Upper lobe of left lung (tissue), 6 donors: ENCODE measurements at regions not wholly inside any gene's neighbourhood (a gene's known extent, or its start where the extent isn't known, plus 50 kb on each side); places are given as distances from the start of the nearest gene placed in this dataset.

Experiments used
- ATAC-seq, 2 donors: fragments of 200-7000 bp; cut with Tn5 transposase; one replicate each; pipeline ENCODE4 v1.9.1; 2022; ENCODE audit warnings: mild to moderate bottlenecking in 2 of 2, moderate library complexity in 2 of 2; ENCODE audit not compliant: low FRiP score in 2 of 2
- DNase-seq, 2 donors: peaks; one replicate each; pipeline ENCODE4 v3.0.0-alpha.2; 2019 to 2020
- H3K27ac ChIP-seq, 4 donors: fragments of 200-600 bp; sonication (generic); one replicate each; pipeline ENCODE4 v1.5.1; 2016 to 2019
- H3K27me3 ChIP-seq, 4 donors: fragments of 200-600 bp; sonication (generic); one replicate each; pipeline ENCODE4 v1.5.1; 2017 to 2019
- H3K36me3 ChIP-seq, 4 donors: fragments of 200-600 bp; sonication (generic); one replicate each; pipeline ENCODE4 v1.5.1; 2016 to 2019
- H3K4me1 ChIP-seq, 4 donors: fragments of 200-600 bp; sonication (generic); one replicate each; pipeline ENCODE4 v1.5.1; 2018 to 2019
- H3K4me3 ChIP-seq, 4 donors: fragments of 200-600 bp; sonication (generic); one replicate each; pipeline ENCODE4 v1.5.1; 2017 to 2019; ENCODE audit warnings: mild to moderate bottlenecking in 2 of 4, moderate library complexity in 1 of 4
- H3K9me3 ChIP-seq, 4 donors: fragments of 200-600 bp; sonication (generic); one replicate each; pipeline ENCODE4 v1.5.1; 2018 to 2019
- CTCF ChIP-seq, 6 experiments: fragments of 450-650 bp in 4 of 6; fragments of 200-600 bp in 2 of 6; sonication (generic) in 2 of 6; IDR thresholded peaks; one replicate each; pipeline ENCODE4 v1.5.1; 2016 to 2019; ENCODE audit warnings: antibody characterized with exemption in 6 of 6
- EP300 ChIP-seq, 4 donors: sonication (generic); formaldehyde crosslinking; IDR thresholded peaks; one replicate each; pipeline ENCODE4 v1.5.1; 2017; ENCODE audit warnings: antibody characterized with exemption in 4 of 4, control low read depth in 2 of 4
- POLR2A ChIP-seq, 4 donors: fragments of 450-650 bp; IDR thresholded peaks; one replicate each; pipeline ENCODE4 v1.5.1; 2016 to 2017; ENCODE audit warnings: antibody characterized with exemption in 4 of 4, mild to moderate bottlenecking in 2 of 4
- POLR2AphosphoS5 ChIP-seq, 2 donors: sonication (generic); formaldehyde crosslinking; IDR thresholded peaks; one replicate each; pipeline ENCODE4 v1.5.1; 2017; ENCODE audit warnings: antibody characterized with exemption in 2 of 2
- WGBS, 2 donors: methylation state at CpG; one replicate each; pipeline ENCODE4 v1.1.5; 2017 to 2018; 5-methylcytosine and 5-hydroxymethylcytosine counted together
- donor health status: DM: no; HTN: no; CAD: no; lungs with moderate emphysema.
- donor health status: DM: no; HTN: yes; CAD: no; lungs with severe emphysema.

- no peaks in the 10 kb centered on the region for H3K4me1 ChIP-seq
- H3K9me3 ChIP-seq: no peaks in the 10 kb centered on the region
- no peaks in the 10 kb centered on the region for H3K36me3 ChIP-seq
- no peak for DNase-seq
- H3K4me3 ChIP-seq: no peak overlapping the region
- H3K27me3 ChIP-seq: no peaks in the 10 kb centered on the region
- TF ChIP-seq CTCF (IDR thresholded peaks at IDR 0.05): no peak
- no peak for TF ChIP-seq POLR2A (IDR thresholded peaks at IDR 0.05)
- no peak for TF ChIP-seq EP300 (IDR thresholded peaks at IDR 0.05)
- no peak for TF ChIP-seq POLR2AphosphoS5 (IDR thresholded peaks at IDR 0.05)
- no peak overlapping the region for H3K27ac ChIP-seq
- ATAC-seq: no peak
Observed at GRCh38 chr17:12575641-12576040, 90.0 kb upstream of the MYOCD start.

- H3K4me1 ChIP-seq: no peaks in the 10 kb centered on the region
- no peaks in the 10 kb centered on the region for H3K27me3 ChIP-seq
- TF ChIP-seq POLR2AphosphoS5 (IDR thresholded peaks at IDR 0.05): no peak
- TF ChIP-seq CTCF (IDR thresholded peaks at IDR 0.05): no peak
- TF ChIP-seq POLR2A (IDR thresholded peaks at IDR 0.05): no peak
- no peak for TF ChIP-seq EP300 (IDR thresholded peaks at IDR 0.05)
- no peaks in the 10 kb centered on the region for H3K9me3 ChIP-seq
- ATAC-seq (no peak), DNase-seq (no peak)
- H3K27ac ChIP-seq: no peak overlapping the region
- H3K36me3 ChIP-seq: no peaks in the 10 kb centered on the region
- no peak overlapping the region for H3K4me3 ChIP-seq
- 61% methylated on average over 5 of the region's 5 CpGs for WGBS, 2 donors
Observed at GRCh38 chr17:12579288-12579687, 86.4 kb upstream of the MYOCD start.

GRCh38 chr17:12580640-12581039, 85.0 kb upstream of the MYOCD start:
- Histone ChIP-seq H3K36me3 (no peaks in the 10 kb centered on the region), H3K4me1 (no peaks in the 10 kb centered on the region), H3K4me3 (no peak overlapping the region), H3K27me3 (no peaks in the 10 kb centered on the region), H3K9me3 (no peaks in the 10 kb centered on the region), H3K27ac (no peak overlapping the region)
- DNase-seq (no peak), ATAC-seq (no peak)
- TF ChIP-seq POLR2AphosphoS5 (IDR thresholded peaks at IDR 0.05): no peak
- TF ChIP-seq EP300 (IDR thresholded peaks at IDR 0.05): no peak
- no peak for TF ChIP-seq POLR2A (IDR thresholded peaks at IDR 0.05)
- TF ChIP-seq CTCF (IDR thresholded peaks at IDR 0.05): no peak
- 21 to 34% methylated on average over 6 of the region's 6 CpGs for WGBS, 2 donors

- Histone ChIP-seq H3K4me1 (no peaks in the 10 kb centered on the region), H3K9me3 (no peaks in the 10 kb centered on the region), H3K27me3 (no peaks in the 10 kb centered on the region), H3K36me3 (no peaks in the 10 kb centered on the region), H3K4me3 (no peak overlapping the region), H3K27ac (no peak overlapping the region)
- ATAC-seq (no peak), DNase-seq (no peak)
- 57 to 72% methylated on average over 7 of the region's 7 CpGs for WGBS, 2 donors
- no peak for TF ChIP-seq POLR2A (IDR thresholded peaks at IDR 0.05)
- no peak for TF ChIP-seq POLR2AphosphoS5 (IDR thresholded peaks at IDR 0.05)
- no peak for TF ChIP-seq CTCF (IDR thresholded peaks at IDR 0.05)
- TF ChIP-seq EP300 (IDR thresholded peaks at IDR 0.05): no peak
Observed at GRCh38 chr17:12584727-12585126, 81.0 kb upstream of the MYOCD start.

- H3K36me3 ChIP-seq: no peaks in the 10 kb centered on the region
- no peaks in the 10 kb centered on the region for H3K9me3 ChIP-seq
- TF ChIP-seq POLR2A (IDR thresholded peaks at IDR 0.05) (no peak), EP300 (IDR thresholded peaks at IDR 0.05) (no peak)
- H3K4me1 ChIP-seq: no peaks in the 10 kb centered on the region
- H3K27me3 ChIP-seq: no peaks in the 10 kb centered on the region
- DNase-seq (no peak), ATAC-seq (no peak)
- WGBS, 2 donors: 94 to 95% methylated on average over 5 of the region's 5 CpGs
- H3K27ac ChIP-seq: no peak overlapping the region
- H3K4me3 ChIP-seq: no peak overlapping the region
Observed at GRCh38 chr17:12588531-12588930, 77.2 kb upstream of the MYOCD start.
